ENCODE measurements at regions not wholly inside any gene's neighbourhood (a gene's known extent, or its start where the extent isn't known, plus 50 kb on each side); places are given as distances from the start of the nearest gene placed in this dataset.

GRCh38 chr14:100419856-100420255 lies 96.7 kb downstream of the SLC25A47 start:
- TF ChIP-seq CTCF (IDR thresholded peaks at IDR 0.05) (no peak), POLR2A (IDR thresholded peaks at IDR 0.05) (no peak)

Data from uterus (tissue), 2 donors.